ENCODE measurements at regions not wholly inside any gene's neighbourhood (a gene's known extent, or its start where the extent isn't known, plus 50 kb on each side); places are given as distances from the start of the nearest gene placed in this dataset.

DNA sequence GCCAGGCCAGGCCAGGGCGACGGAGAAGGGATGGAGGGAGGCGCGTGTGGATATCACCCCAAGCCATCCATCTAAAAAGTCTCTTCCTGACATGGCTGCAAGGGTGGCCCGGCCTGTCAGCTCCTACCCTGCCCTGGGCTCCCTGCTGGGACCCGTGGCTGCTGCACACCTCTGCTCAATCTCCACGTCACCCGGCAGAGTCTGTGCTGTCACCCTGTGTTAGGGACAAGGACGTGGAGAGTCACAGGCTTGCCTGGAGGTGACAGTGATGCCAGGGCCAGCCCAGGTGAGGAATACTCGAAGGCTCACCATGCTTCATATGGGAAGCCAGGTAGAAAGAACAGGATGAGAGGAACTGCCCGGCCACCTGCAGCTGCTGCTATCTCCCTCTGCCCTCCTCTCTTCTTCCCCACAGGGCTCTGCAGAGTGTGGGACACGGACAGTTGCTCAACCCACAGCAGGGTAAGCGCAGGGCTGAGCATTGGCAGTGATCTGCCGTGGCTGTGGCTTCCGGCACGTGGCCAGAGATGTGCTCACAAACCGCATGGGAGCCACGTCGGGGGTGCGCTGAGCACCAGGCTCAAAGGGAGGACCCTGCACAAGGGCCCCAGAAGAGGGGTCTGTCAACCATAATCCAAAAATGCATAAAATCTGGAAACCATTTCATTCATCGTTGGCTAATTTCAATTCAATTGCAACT is 214.3 kb downstream of the DLL1 start:
- no peak overlapping the region for H3K27ac ChIP-seq
- peaks cover 0 to 11% (median 0%) of the 10 kb centered on the region in 3 donors for H3K4me1 ChIP-seq
- no peak for DNase-seq
- TF ChIP-seq POLR2A (IDR thresholded peaks at IDR 0.05) (no peak), CTCF (IDR thresholded peaks at IDR 0.05) (no peak)
- no peak overlapping the region for H3K4me3 ChIP-seq
- H3K36me3 ChIP-seq: no peaks in the 10 kb centered on the region
- intact Hi-C loops (cut with DNase I): no loop called here
- peaks cover 0 to 18% (median 0%) of the 10 kb centered on the region in 4 donors for H3K27me3 ChIP-seq
- H3K9me3 ChIP-seq: no peaks in the 10 kb centered on the region
- 84 to 93% methylated on average over 6 to 10 of the region's 21 CpGs for WGBS, 2 donors

DNA sequence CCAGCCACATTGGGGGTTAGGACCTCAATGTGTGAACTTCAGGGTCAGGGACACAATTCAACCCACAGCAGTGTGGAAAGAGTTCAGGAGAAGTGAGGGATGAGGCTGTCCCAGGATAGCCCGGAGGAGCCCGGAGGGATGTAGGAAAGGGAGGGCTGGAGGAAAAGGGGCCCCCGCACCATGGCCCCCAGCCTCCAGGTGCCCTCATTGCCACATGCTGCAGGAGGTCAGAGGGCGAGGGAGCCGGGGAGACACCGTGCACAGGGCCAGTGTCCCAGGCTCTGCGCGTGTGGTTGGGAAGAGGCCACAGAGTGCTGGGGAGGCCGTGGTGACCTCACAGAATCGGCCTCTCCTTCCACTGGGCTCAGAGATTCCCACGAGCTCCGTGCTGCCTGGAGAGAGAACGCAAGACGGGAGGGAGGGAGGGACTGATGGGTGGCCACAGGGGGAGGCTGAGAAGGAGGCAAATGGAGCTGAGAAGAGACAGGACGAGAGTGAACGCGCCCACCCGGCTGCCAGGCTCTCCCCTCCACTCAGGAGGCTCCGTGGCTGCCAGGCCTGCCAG is 215.1 kb downstream of the DLL1 start:
- Histone ChIP-seq H3K27me3 (peaks cover 0 to 10% (median 0%) of the 10 kb centered on the region in 4 donors), H3K27ac (peak overlapping the region in 1 of 4 donors; percentile 17), H3K4me3 (no peak overlapping the region), H3K9me3 (no peaks in the 10 kb centered on the region), H3K4me1 (peaks cover 0 to 7% (median 0%) of the 10 kb centered on the region in 3 donors), H3K36me3 (no peaks in the 10 kb centered on the region)
- 73 to 75% methylated on average over 10 to 17 of the region's 19 CpGs for WGBS, 2 donors
- DNase-seq: no peak
- intact Hi-C loops (cut with DNase I): no loop called here
- TF ChIP-seq CTCF (IDR thresholded peaks at IDR 0.05): no peak
- no peak for TF ChIP-seq POLR2A (IDR thresholded peaks at IDR 0.05)

GRCh38 chr6:170074907-170075306 is 216.0 kb downstream of the DLL1 start:
- H3K9me3 ChIP-seq: no peaks in the 10 kb centered on the region
- peaks cover 0 to 1% (median 0%) of the 10 kb centered on the region in 4 donors for H3K27me3 ChIP-seq
- intact Hi-C loops (cut with DNase I): no loop called here
- H3K27ac ChIP-seq: no peak overlapping the region
- H3K4me3 ChIP-seq: no peak overlapping the region
- H3K36me3 ChIP-seq: no peaks in the 10 kb centered on the region
- WGBS, 2 donors: 97 to 99% methylated on average over 6 to 16 of the region's 17 CpGs
- TF ChIP-seq CTCF (IDR thresholded peaks at IDR 0.05) (no peak), POLR2A (IDR thresholded peaks at IDR 0.05) (no peak)
- no peak for DNase-seq
- peaks cover 0 to 7% (median 0%) of the 10 kb centered on the region in 3 donors for H3K4me1 ChIP-seq

DNA sequence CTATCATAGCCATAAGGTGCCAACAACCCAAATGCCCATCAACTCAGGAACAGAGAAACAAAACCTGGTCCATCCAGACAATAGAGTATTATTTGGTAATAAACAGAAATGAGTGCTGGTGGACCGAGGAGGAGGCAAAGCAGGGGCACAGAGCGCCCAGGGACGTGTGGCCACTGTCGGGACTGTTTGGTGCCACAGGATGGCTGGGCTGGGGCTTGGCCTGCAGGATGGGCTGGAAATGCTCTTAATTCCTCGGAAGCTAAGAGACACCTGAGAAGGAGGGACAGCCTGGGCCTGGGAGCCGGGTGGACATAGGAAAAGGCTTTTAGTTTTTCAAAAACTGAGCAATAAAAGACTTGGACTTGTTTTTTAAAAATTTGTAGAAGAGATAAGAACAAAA is 216.4 kb downstream of the DLL1 start:
- no peaks in the 10 kb centered on the region for H3K36me3 ChIP-seq
- TF ChIP-seq POLR2A (IDR thresholded peaks at IDR 0.05) (no peak), CTCF (IDR thresholded peaks at IDR 0.05) (no peak)
- no peaks in the 10 kb centered on the region for H3K27me3 ChIP-seq
- H3K4me1 ChIP-seq: peaks cover 0 to 7% (median 0%) of the 10 kb centered on the region in 3 donors
- no peaks in the 10 kb centered on the region for H3K9me3 ChIP-seq
- DNase-seq: no peak
- H3K4me3 ChIP-seq: no peak overlapping the region
- H3K27ac ChIP-seq: no peak overlapping the region
- 87 to 90% methylated on average over 6 of the region's 6 CpGs for WGBS, 2 donors
- intact Hi-C loops (cut with DNase I): no loop called here

DNA sequence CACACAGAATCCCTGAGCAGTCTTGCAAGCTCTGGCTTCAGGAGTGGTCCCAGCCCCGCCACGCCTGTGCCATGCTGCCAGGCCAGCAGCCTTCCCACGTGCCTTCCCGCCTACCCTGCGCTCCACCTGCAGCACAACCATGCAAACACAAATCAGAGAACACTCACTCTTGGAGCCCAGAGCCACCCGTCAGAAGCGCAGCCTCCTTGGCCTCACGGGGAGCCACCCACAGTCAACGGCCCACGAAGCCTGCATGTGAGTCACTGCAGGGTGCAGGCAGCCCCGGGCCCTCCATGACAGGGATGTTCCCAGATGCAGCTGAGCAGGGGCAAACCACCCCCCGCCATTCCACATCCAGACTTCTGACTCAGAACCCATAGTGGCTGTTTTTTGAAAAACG is 217.0 kb downstream of the DLL1 start:
- Histone ChIP-seq H3K27me3 (no peaks in the 10 kb centered on the region), H3K4me1 (peaks cover 0 to 7% (median 0%) of the 10 kb centered on the region in 3 donors), H3K27ac (no peak overlapping the region), H3K4me3 (no peak overlapping the region), H3K36me3 (no peaks in the 10 kb centered on the region), H3K9me3 (no peaks in the 10 kb centered on the region)
- DNase-seq: no peak
- TF ChIP-seq POLR2A (IDR thresholded peaks at IDR 0.05) (no peak), CTCF (IDR thresholded peaks at IDR 0.05) (no peak)
- 74 to 89% methylated on average over 6 to 9 of the region's 13 CpGs for WGBS, 2 donors
- intact Hi-C loops (cut with DNase I): no loop called here
